Heart left ventricle (tissue), 16 donors: ENCODE measurements at regions not wholly inside any gene's neighbourhood (a gene's known extent, or its start where the extent isn't known, plus 50 kb on each side); places are given as distances from the start of the nearest gene placed in this dataset.

Experiments used
- ATAC-seq, 4 donors: fragments of 200-7000 bp; cut with Tn5 transposase; one replicate each; pipeline ENCODE4 v1.9.1; 2020 to 2022; ENCODE audit warnings: moderate library complexity in 4 of 4, mild to moderate bottlenecking in 3 of 4, moderate number of reproducible peaks in 1 of 4
- DNase-seq, 5 donors: peaks; one replicate each; pipeline ENCODE4 v3.0.0-alpha.2; 2020
- H3K27ac ChIP-seq, 12 donors: fragments of 200-600 bp; sonication (generic) in 4 of 12; one replicate each; pipeline versions ENCODE4 v1.5.0 to v1.8.0; 2016 to 2022; ENCODE audit warnings: mild to moderate bottlenecking in 2 of 12
- H3K27me3 ChIP-seq, 9 donors: fragments of 200-600 bp; sonication (generic) in 2 of 9; one replicate each; pipeline versions ENCODE4 v1.5.1 to v1.8.0; 2016 to 2022; ENCODE audit warnings: mild to moderate bottlenecking in 3 of 9
- H3K36me3 ChIP-seq, 9 donors: fragments of 200-600 bp; sonication (generic) in 2 of 9; one replicate each; pipeline versions ENCODE4 v1.5.0 to v1.8.0; 2018 to 2022; ENCODE audit warnings: mild to moderate bottlenecking in 2 of 9
- H3K4me1 ChIP-seq, 12 donors: fragments of 200-600 bp; sonication (generic) in 4 of 12; one replicate each; pipeline versions ENCODE4 v1.5.0 to v1.8.0; 2016 to 2022; ENCODE audit warnings: mild to moderate bottlenecking in 3 of 12
- H3K4me3 ChIP-seq, 12 donors: fragments of 200-600 bp; sonication (generic) in 4 of 12; one replicate each; pipeline versions ENCODE4 v1.5.0 to v1.8.0; 2017 to 2022; ENCODE audit warnings: mild to moderate bottlenecking in 9 of 12, moderate library complexity in 4 of 12
- H3K9me3 ChIP-seq, 12 donors: fragments of 200-600 bp; sonication (generic) in 4 of 12; one replicate each; pipeline versions ENCODE4 v1.5.0 to v1.8.0; 2016 to 2022; ENCODE audit warnings: mild to moderate bottlenecking in 1 of 12
- POLR2A ChIP-seq, 2 donors: fragments of 450-650 bp; IDR thresholded peaks; one replicate each; pipeline ENCODE4 v1.6.1; 2017; ENCODE audit warnings: antibody characterized with exemption in 2 of 2, mild to moderate bottlenecking in 2 of 2, moderate library complexity in 2 of 2
- WGBS, 4 donors: extraction: QIAGEN DNeasy Blood & Tissue Kit in 2 of 4; methylation state at CpG; one replicate each; pipeline versions ENCODE4 v1.1.5 to v1.1.7; 2013 to 2018; 5-methylcytosine and 5-hydroxymethylcytosine counted together
- intact Hi-C, 10 donors: fragments of 100-400 bp; cut with DNase I; formaldehyde crosslinking; loops; one replicate each; pipeline versions ENCODE4 v1.11.1 to v1.14.2; 2022
- TF ChIP-seq, protein P1 (sequence below), 12 donors: fragments of 200-600 bp; sonication (generic) in 4 of 12; IDR thresholded peaks; one replicate each; pipeline versions ENCODE4 v1.5.0 to v1.8.0; 2018 to 2022; ENCODE audit warnings: antibody characterized with exemption in 12 of 12, mild to moderate bottlenecking in 5 of 12
- donor health status: ischemic (EF 13 %, LVEDD 7.1; RV severe dilation, severe dysfunction).
- donor health status: healthy with polysubstance abuse.
- donor health status: DM: no; HTN: yes; CAD: no.
- donor health status: DM: no; HTN: no; CAD: no.
- donor health status: ischemic (EF 25% LVEDD 6.9; RV normal size, moderate dysfunction).
- donor health status: ischemic (EF 25% LVEDD 5.7; RV mildly dilated, moderate dysfunction).
- donor health status: healthy.
- donor health status: DM: yes; HTN: yes; CAD: no.
- donor health status: ischemic (EF 35%, LVEDD 5.7; RV mildly dilated, moderate dysfunction).
- donor health status: nonischemic (EF 11% LVEDD 7.7; RV severe dilation, severe dysfunction).
- donor health status: DM: yes; HTN: yes; CAD: no.
- donor health status: PGD.
- donor health status: ischemic (EF 29% LVEDD 5.4; RV normal size, mild dysfunction).
- donor health status: nonischemic (EF 23%, LVEDD 6.1; RV moderate dilation, normal function).

DNA sequence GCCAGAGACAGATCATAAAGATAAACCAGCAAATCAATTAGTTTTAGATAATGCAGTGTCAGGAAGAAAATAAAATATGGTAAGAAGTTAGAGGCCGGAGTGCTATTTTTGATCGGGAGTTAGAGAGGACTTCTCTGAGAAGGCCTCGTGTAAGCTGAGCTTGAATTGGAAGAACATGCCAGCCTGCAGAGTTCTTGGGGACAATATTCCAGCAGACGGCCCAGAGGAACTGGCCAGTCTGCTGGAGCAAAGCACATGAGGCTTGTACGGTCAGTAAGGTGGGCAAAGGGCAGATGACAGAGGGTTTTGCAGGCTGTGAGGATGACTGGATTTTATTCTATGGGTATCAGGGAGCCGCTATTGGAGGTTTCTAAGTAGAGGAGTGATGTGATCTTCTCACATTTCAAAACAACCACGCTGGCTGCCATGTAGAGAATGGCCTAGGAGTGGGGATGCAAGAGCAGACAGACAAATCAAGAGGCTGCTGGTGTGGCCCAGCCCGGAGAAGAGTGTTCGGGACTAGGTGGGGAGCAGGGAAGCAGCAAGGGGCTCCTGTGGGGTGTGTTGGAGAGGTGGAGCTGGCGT is 84.0 kb downstream of the HES1 start:
- TF ChIP-seq POLR2A (IDR thresholded peaks at IDR 0.05), result no peak
- TF ChIP-seq, protein P1, sequence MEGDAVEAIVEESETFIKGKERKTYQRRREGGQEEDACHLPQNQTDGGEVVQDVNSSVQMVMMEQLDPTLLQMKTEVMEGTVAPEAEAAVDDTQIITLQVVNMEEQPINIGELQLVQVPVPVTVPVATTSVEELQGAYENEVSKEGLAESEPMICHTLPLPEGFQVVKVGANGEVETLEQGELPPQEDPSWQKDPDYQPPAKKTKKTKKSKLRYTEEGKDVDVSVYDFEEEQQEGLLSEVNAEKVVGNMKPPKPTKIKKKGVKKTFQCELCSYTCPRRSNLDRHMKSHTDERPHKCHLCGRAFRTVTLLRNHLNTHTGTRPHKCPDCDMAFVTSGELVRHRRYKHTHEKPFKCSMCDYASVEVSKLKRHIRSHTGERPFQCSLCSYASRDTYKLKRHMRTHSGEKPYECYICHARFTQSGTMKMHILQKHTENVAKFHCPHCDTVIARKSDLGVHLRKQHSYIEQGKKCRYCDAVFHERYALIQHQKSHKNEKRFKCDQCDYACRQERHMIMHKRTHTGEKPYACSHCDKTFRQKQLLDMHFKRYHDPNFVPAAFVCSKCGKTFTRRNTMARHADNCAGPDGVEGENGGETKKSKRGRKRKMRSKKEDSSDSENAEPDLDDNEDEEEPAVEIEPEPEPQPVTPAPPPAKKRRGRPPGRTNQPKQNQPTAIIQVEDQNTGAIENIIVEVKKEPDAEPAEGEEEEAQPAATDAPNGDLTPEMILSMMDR (IDR thresholded peaks at IDR 0.05), result no peak
- H3K27ac ChIP-seq, result no peak overlapping the region
- peaks cover 0 to 13% (median 6%) of the 10 kb centered on the region in 12 donors for H3K4me1 ChIP-seq
- 93 to 97% (median 96%) methylated on average over 10 of the region's 10 CpGs for WGBS, 4 donors
- DNase-seq (no peak), ATAC-seq (no peak)
- intact Hi-C loops, result no loop called here
- no peaks in the 10 kb centered on the region for H3K36me3 ChIP-seq
- no peak overlapping the region for H3K4me3 ChIP-seq
- no peaks in the 10 kb centered on the region for H3K9me3 ChIP-seq
- H3K27me3 ChIP-seq, result no peaks in the 10 kb centered on the region

DNA sequence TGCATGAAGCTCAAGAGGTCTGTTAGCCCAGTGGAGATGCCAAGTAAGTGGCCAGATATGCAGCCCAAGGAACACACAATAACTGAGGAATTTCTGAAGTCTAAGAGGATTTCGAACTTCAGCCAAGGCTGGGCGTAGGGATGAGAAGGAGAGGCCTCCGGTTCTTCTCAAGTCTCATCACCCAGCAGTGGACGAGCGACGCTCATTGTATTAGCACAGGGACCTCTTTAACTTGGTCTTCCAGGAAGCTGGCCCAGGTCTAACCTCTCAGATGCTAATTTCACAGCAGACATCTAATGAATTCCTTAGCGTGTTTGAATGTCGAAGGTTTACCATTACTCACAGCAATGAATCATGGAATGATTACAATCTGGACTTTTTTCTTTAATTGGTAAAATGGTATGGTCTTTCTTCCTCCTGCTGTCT is 85.0 kb downstream of the HES1 start:
- Histone ChIP-seq H3K4me1 (peaks cover 0 to 16% (median 7%) of the 10 kb centered on the region in 12 donors), H3K9me3 (no peaks in the 10 kb centered on the region), H3K4me3 (no peak overlapping the region), H3K36me3 (no peaks in the 10 kb centered on the region), H3K27ac (no peak overlapping the region), H3K27me3 (no peaks in the 10 kb centered on the region)
- DNase-seq (no peak), ATAC-seq (no peak)
- no peak for TF ChIP-seq POLR2A (IDR thresholded peaks at IDR 0.05)
- TF ChIP-seq, protein P1 (IDR thresholded peaks at IDR 0.05), result no peak
- 95 to 98% (median 97%) methylated on average over 8 of the region's 8 CpGs for WGBS, 4 donors
- intact Hi-C loops, result no loop called here

DNA sequence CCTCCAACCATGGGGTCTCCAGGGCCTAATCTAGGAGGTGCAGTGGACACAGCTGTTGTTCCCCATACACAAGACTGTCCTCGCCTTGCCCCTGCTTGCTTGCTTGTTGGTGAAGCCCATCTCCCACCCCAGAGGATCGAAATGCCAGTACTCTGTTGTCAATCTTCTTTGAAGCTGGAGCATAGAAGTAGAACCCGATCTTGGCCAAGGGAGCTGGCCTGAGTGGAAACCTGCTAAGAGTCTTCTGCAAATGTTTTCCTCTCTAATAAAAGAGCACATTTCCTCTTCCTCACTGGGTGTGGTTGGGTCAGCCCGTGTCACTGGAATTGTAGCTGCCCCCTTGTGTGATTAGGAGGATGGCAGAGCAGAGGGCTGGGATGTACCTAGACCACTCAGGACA is 85.4 kb downstream of the HES1 start:
- Histone ChIP-seq H3K4me3 (no peak overlapping the region), H3K36me3 (no peaks in the 10 kb centered on the region), H3K27me3 (no peaks in the 10 kb centered on the region), H3K27ac (no peak overlapping the region), H3K4me1 (peaks cover 0 to 16% (median 7%) of the 10 kb centered on the region in 12 donors), H3K9me3 (no peaks in the 10 kb centered on the region)
- intact Hi-C loops, result no loop called here
- ATAC-seq (peak in 1 of 4 donors; percentile 33), DNase-seq (no peak)
- 71 to 84% (median 77%) methylated on average over 4 of the region's 4 CpGs for WGBS, 4 donors
- TF ChIP-seq, protein P1 (IDR thresholded peaks at IDR 0.05), result no peak
- no peak for TF ChIP-seq POLR2A (IDR thresholded peaks at IDR 0.05)

DNA sequence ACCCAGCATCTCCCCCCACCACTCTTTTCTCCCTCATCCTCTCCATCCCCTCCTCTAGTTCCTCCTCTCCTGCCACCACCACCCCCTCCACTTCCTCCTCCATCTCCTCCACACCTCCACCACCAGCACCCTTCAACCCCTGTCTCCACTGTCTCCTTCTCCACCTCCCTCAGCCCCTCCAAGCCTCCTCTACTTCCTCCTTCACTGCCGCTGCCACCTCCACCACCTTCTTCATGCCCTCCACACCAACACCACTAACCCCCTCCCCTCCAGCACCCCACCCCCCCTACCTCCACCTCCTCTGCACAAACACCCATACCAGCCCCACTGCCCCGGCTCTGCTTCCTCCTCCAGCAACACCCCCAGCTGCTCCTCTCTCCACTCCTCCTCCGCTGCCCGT is 88.0 kb downstream of the HES1 start:
- no peak for ATAC-seq

More for the DNA sequence above, 88.0 kb downstream of the HES1 start:
- WGBS, 4 donors, result 82 to 95% (median 87%) methylated on average over 4 of the region's 4 CpGs
- Histone ChIP-seq H3K9me3 (peaks cover 0 to 7% (median 0%) of the 10 kb centered on the region in 12 donors), H3K4me3 (no peak overlapping the region), H3K27ac (peak overlapping the region in 1 of 12 donors; percentile 6), H3K27me3 (no peaks in the 10 kb centered on the region), H3K4me1 (peaks cover 0 to 16% (median 7%) of the 10 kb centered on the region in 12 donors), H3K36me3 (no peaks in the 10 kb centered on the region)
- intact Hi-C loops, result no loop called here
- TF ChIP-seq POLR2A (IDR thresholded peaks at IDR 0.05), result no peak
- TF ChIP-seq, protein P1 (IDR thresholded peaks at IDR 0.05), result no peak
- DNase-seq, result no peak
